SHP77 treated with DMSO at 0.1 percent for 48 hours (cell line): ENCODE measurements at regions not wholly inside any gene's neighbourhood (a gene's known extent, or its start where the extent isn't known, plus 50 kb on each side); places are given as distances from the start of the nearest gene placed in this dataset.

Experiments
- DNase-seq: peaks from one replicate; lab custom pipeline; 2025; lab: John Stamatoyannopoulos, UW

DNA sequence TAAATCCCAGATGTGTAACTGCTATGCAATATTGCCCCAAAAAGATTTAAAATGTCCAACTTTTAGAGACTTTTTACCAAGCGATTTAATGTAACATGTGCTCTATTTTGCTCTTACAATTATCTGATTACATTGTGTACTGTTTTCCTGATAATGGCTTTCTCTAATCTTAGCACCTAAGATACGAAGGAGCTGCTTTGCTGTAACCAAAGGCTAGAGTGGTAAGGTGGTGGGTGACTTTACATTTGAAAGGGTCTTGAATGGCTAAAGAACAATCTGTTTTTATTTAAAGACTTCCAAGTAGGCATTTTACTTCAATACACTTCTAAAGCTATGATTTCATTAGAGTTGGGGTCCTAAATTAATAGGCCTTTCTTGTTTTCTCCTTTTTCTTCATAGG, 1201.6 kb upstream of the MAP3K7 start:
- no peak for DNase-seq

DNA sequence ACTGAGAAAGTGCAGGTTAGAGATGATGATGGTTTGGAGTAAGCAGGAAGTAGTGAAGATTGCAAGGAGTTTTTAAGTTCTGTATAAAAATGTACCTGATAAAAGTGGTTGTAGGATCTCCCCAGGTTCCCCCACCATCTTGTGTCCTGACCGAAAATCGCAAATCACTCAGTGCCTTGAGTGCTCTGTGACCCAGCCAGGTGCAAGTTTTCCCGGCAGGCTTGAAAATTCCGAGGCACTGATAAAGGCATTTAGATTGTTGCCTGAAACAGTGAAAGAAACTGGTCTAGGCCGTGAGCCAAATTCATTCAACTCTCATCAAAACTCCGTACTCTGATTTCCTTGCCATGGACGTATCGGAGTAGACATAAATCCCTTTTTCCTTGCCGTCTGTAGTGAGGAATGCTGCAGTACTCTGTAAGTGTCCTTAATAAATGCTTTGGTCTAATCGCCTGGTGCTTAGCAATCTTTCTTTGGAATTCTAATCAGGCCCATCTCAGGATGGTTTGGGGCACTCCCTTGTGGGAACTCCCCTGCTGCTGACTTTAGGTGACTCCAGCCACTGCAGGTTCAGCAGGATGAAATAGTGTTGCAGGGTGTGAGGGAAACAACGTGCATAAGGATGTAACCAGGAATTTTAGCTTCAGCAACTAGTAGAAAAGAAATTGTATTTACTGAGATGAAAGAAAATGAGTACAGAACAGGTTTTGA, 1199.8 kb upstream of the MAP3K7 start:
- no peak for DNase-seq

DNA sequence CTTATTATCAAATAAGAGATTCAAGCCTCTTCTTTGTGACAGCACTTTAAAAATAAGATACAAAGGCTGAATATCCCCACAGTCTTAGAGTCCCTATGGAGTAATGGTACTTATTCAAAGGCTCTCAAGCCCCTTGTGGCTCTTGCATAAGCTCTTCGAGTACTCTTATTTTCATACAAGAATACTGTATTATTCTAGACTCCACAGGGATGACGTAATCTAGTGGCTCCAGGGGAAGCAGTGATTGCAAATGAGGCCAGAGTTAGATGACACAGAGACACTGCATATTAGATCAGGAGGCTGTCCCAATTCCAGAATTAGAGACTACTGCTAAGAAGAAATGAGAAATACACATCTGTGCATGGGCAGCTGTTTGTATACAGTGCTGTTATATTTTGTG, 1195.9 kb upstream of the MAP3K7 start:
- DNase-seq = no peak

DNA sequence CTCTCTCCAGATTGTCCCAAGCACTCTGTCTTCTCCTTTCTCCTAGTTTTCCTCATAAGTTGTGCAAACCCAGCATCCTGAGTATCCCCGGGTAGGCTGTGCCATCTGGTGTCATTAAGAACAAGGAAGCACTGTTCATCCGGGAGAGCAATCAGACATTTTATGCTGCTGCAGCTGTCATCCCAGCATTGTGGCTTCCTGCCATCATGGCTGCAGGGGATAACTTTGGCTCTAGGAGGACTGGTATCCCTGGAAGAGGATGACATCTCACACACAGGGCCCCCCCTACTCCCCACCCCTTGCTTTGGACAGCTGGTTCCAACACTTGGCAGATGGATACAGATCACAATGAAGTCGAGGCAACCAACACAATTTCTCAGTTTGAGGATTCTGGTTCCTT, 1195.1 kb upstream of the MAP3K7 start:
- DNase-seq = peak; percentile 2

DNA sequence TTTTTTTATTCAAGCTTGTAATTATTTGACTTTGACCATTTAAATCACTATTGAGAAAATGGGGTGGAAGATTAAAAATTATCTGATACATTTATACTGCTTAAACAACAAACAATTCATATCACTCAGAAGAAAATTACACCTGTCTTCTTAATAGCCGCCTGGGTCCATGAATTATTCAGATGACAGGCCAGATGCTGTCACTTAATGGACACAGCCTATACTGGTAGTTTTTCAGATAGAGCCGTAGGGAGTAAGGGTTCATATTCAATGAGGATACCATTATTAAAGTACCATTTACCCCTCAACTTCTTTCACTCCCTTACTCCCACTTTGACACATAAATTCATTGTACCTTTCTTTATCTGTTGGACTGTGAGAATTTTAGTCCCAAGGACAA, 1193.4 kb upstream of the MAP3K7 start:
- no peak for DNase-seq

DNA sequence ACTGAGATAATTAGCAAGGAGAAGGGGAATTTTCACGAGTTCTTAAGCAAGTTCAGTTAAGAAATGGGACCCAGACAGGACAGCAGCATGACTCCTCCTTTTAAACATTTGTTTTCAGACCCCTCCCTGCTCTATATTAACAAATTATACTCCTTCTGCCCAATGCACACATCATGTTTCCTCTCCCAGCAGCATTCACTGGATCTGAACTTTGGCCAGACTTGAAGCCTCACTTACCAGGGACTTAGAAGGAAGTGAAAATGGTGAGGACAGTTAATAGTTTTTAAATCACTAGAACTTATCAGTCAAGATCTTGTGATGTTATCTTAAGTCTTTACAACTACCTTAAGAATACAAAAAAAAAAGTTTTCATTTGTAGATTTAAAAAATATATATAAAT, 1174.7 kb upstream of the MAP3K7 start:
- DNase-seq = no peak

DNA sequence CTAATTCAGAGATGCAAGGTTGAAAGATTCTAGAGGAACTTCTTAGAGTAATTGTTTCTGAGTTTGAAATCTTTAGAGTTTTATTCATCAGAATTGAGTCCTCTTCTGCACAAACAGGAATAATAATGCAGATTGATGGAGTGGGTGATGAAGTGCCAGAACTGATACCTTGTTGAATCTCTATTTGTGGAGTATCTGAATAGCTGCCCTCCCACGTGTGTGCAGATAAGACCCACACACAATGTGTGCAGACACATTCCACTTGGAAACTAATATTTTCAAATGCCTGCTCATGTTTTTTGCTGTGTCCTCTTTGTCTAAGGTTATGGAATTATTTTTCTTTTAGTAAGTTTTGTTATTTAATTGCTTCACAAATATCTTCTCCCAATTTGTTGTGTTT, 1167.8 kb upstream of the MAP3K7 start:
- DNase-seq = no peak

DNA sequence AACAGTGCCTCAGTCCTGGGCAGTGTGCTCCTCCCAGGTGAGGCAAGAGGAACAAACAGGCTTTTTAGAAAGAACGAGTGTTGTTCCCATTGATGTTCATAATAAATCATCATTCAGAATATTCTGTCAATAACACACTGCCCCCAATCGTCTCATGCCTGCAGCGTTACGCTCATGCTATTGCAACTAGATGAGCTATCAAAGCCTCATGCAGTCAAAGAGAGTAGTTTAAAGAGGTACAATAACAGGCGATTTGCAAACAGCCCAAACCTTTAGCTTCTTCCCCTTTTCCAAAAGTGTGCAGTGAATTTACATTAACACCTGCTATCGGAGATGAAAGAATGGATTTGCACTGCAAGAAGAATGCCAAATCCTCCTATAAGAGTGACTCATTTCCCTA, 1164.7 kb upstream of the MAP3K7 start:
- DNase-seq = no peak

DNA sequence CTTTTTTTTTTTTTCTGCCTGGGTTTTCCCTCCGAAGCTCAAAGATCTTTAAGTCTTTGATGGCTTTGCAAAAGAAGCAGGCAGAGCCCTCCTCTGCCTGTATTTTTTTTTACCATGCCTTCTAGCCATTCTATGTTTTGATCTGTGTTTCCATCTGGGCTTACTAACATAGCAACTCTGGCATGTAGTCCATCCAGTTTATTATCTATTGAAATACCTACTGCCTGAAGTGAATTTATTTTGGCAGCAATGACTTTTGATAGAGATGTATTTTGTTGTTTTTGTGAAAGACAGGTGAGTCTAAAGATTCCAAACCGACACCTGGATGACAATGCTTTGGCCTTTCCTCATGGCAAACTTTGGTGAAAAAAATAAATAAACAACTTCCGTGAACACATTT, 1157.7 kb upstream of the MAP3K7 start:
- no peak for DNase-seq

DNA sequence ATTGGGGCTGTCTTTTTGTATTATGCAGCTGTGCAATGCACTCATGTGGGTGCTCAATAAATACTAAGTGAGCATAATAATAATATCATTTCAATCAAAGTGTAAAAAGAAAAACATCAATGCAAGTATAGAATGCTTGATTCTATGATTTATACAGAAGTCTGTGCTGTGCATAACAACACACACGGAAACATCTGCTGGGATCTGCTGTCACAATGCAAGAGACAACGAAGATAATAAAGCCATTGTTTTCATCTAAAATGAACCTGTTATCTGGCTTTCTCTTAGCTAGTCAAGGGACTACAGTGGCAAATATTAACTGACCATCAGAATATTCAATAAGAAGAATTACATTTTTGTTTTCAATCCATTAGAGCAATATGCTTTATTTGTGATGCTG, 1156.9 kb upstream of the MAP3K7 start:
- DNase-seq = no peak

DNA sequence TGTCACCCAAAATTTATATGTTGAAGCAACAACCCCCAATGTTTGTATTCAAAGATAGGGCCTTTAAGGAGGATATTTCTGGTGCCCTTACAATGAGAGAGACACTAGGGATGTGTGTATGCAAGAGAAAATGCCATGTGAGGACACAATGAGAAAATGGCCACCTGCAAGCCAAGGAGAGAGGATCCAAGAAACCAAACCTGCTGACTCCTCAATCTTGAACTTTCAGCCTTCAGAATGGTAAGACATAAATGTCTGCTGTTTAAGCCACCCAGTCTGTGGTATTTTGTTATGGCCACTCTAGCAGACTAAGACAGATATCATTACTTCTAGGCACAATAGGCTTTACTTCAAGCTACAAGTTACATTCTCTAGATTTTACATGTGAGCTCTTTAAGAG, 1145.1 kb upstream of the MAP3K7 start:
- DNase-seq = no peak

DNA sequence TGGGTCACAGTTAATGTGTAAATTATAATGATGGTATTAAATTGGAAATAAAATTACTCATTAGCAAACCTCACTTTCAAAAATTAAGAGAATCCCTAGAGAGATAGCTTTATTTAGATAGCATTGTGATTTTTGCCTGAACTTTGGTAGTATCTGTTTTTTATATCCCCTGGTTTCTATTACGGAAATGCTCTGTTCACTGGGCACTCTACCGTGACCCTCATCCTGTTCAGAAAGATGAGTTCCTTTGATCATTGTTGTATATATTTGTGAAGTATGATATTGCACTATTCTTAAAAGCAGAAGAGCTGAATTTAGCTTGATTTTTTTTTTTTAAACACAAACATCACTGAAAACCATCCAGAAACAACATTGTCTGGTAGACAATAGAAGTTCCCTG, 1143.8 kb upstream of the MAP3K7 start:
- no peak for DNase-seq

DNA sequence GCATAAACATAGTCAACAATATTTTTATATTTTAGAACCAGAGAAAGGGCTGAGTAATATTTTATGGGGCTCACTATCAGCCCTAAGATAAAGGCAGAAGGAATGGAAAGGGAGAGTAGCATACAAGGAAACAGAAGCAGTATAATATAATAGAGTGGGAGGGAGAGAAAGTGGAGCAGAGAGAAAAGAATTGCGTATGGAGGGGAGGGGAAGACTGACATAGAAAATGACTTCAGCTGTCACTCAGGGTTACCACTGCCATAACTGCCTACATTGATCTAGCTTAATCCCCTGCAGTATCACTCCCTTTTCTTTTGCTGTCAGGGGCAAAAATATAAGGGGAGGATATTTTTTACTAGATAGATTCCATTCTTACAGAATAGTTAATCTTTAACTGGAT, 1133.5 kb upstream of the MAP3K7 start:
- no peak for DNase-seq

DNA sequence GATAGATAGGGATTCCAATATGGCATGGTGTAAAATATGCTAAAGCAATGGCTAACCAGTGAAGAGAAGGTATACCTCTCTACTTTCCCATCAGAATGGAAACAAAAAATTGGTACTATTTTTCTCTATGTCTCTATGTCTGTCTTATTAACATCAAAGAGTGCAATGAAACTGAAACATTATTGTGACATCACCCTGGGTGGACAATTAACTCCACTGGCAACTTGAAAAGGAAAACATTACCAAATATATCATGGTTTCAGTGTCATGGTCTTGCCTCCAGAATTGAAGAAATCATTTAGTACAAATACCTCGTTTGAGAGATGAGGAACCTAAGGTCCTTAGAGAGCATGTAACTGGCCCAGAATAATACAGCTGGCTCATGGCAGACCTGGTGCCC, 1132.5 kb upstream of the MAP3K7 start:
- no peak for DNase-seq

DNA sequence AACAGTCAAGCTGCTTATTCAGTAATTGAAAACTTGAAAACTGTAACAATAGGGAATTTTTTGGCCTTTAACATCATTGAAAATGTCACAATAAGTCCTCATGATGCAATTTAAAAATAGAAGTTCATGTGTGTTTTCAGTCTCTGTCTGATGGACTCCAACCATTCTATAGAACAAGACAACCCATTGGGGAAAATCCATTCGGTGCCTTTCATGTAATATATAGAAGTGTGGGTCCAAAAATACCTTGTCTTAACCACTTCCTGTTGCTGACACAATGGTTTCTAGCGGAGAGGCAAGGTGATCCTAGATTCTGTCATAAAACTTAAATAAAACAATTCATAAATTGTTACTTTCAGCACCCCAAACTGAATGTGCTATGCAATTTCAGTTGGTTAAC, 1131.3 kb upstream of the MAP3K7 start:
- no peak for DNase-seq

DNA sequence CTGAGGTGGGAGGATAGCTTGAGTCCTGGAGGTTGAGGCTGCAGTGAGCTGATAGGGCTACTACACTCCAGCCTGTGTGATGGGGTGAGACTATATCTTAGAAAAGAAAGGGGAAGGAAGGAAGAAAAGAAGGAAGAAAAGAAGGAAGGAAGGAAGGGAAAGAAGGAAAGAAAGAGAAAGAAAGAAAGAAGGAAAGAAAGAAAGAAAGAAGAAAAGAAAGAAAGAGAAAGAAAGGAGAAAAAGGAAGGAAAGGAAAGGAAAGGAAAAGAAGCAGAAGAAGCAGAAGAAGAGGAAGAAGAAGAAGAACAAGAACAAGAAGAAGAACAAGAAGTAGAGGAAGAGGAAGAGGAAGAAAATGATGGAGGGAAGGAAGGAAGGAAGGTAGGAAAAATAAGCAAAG, 1130.2 kb upstream of the MAP3K7 start:
- no peak for DNase-seq

DNA sequence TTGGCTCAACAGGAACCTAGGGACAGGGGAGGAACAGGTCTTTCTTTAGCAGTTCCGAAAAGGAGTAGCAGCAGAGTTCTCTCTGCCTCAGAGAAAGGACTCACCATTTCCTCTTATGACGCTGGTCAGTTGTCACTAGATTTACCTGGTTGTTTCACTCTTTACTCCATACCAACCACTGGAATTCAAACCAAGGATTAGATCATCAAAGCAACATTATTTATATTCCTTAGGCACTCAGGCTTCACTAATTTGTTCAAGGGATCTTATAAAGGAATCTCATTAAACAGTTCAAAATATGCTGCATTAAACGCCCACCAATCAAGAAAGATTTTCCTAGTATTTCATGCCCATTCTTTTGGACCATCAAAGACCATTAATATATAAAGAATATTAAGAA, 1129.5 kb upstream of the MAP3K7 start:
- no peak for DNase-seq

DNA sequence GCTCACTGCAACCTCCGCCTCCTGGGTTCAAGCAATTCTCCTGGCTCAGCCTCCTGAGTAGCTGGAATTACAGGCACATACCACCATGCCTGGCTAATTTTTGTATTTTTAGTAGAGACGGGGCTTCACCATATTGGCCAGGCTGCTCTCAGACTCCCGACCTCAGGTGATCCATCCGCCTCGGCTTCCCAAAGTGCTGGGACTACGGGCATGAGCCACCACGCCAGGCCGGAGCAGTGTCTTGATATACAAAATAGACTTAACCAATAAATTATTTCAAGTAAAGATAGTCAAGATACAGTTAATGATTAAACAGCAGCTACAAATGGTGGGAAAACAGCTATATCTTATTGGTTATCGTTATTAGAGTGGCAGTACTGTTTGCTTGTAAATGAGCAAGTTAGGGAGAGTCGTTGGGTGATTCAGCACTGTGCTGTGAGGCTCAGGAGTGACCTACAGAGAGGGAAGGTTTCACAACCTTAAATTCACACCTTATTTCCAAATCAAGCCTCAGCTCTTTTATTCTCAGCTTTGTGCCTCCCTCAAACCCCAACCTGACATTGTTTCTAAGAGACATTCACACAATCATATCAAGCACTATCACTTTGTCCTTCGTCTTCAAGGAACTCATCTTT, 1128.4 kb upstream of the MAP3K7 start:
- no peak for DNase-seq

DNA sequence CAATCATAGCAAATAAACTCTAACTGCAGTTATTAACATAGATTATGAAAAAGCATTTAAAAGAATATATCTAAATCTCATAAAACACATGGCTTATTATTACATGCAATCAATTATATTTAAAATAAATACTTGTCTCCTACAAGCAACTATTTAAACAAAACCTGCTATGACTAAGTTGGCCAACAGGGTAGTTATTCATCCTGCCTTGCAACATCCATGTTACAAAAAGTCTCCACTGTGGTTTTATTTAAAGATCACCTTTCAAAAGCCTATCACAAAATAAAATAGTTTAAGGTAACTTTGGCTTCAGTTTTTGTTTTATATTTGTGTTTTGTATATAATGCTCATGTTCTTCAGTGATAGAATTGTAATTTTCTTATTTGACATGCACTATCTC, 1127.0 kb upstream of the MAP3K7 start:
- no peak for DNase-seq

DNA sequence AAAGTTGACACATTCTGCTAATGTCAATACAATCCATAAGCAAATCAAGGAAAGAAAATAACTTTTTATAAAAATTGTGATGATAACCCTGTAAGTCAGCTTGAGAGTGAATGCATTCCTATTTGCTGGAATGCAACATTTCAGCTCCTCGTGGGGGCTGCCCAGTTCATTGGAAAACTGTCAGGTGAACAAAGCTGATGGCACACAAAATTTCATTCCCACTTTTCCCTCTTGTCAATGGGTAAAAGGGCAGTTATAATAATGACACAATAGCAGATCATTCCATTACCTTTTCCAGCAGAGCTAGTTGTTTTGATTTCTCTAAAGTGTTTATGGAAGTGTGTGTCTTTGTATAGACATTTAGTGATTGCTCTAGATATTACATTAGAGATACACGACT, 1124.6 kb upstream of the MAP3K7 start:
- no peak for DNase-seq

DNA sequence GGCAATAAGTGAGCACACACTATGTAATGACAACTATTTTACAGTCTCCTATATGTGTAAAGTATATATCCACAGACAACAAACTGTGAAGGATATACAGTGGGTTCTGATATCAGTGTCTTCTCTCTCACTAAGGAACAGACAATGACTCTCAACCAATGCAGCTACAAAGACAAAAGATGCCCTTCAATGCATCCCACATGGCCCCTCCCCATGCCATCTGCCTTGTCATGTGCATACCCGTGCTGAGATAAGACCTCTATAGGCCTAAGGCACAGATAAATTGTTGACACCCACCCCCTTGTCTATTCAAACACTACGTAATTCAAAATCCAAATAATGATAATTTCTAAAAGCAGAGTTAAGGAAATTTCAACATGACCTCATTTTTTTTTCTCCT, 1123.5 kb upstream of the MAP3K7 start:
- no peak for DNase-seq

DNA sequence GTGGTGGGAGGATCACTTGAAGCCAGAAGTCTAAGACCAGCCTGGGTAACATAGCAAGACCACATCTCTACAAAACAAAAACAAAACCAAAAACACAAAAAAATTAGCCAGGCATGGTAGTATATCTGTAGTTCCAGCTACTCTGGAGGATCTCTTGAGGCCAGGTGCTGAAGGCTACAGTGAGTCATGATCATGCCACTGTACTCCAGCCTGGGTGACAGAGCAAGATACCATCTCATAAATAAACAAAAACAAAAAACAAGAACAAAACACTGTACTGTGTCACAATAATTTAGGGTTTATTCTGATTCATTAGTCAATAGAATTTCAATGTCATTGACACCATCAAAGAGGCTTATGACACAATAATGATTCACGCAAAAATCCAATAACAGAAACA, 1121.7 kb upstream of the MAP3K7 start:
- no peak for DNase-seq

DNA sequence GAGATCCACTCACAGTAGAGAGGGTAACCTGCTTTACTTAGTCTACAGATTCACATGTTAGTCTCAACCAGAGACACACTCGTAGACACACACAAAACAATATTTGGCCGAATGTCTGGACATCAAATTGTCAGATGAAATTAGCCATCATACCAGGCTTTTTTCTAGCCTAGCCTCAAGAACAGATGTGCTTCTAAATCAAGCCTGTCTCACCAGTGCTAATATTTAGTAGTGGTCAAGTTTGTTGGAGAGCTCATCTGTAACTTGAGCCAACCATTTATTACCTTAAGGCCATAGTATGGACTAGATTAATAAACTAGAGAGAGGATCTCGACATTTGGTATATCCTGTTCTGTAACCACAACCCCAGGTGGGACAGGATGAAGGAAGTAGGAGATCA, 1118.8 kb upstream of the MAP3K7 start:
- DNase-seq = no peak

DNA sequence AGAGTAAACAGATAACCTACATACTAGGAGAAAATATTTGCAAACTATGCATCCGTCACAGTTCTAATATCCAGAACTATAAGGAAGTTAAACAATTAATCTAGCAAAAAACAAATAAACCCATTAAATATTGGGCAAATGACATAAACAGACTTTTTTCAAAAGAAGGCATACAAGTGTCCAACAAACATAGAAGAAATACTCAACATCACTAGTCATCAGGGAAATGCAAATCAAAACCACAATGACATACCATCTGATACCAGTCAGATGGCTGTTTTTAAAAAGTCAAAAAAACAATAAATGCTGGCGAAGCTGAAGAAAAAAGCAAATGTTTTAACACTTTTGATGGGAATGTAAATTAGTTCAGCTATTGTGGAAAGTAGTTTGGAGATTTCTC, 1117.7 kb upstream of the MAP3K7 start:
- DNase-seq = no peak
